ENCODE measurements at regions not wholly inside any gene's neighbourhood (a gene's known extent, or its start where the extent isn't known, plus 50 kb on each side); places are given as distances from the start of the nearest gene placed in this dataset.

GRCh38 chr9:21687351-21687750, 115.1 kb upstream of the MTAP start:
- peak; percentile 17 for FAIRE-seq
- TF ChIP-seq EZH2 (IDR thresholded peaks at IDR 0.05; ENCODE audit: low read length) (no peak), CTCF (optimal IDR thresholded peaks at IDR 0.05 in 1 of 3, IDR thresholded peaks at IDR 0.05 in 1 of 3, conservative IDR thresholded peaks at IDR 0.05 in 1 of 3; ENCODE audit: extremely low read depth in 1 of 3, insufficient read depth in 2 of 3, low read length in 3 of 3) (no peak)
- Histone ChIP-seq H3K4me2 (ENCODE audit: control insufficient read depth, extremely low read depth, insufficient read depth, low read depth, low read length) (no peak overlapping the region), H3K4me3 (ENCODE audit: control insufficient read depth in 2 of 3, extremely low read depth in 1 of 3, insufficient read depth in 2 of 3, low read depth in 1 of 3, low read length in 3 of 3) (no peak overlapping the region), H3K9me3 (ENCODE audit: control insufficient read depth, low read depth, low read length) (no peaks in the 10 kb centered on the region), H3K27ac (ENCODE audit: control insufficient read depth, insufficient read depth, low read length) (peak overlapping the region; percentile 40), H2AFZ (ENCODE audit: control insufficient read depth, low read length) (no peak overlapping the region), H3K27me3 (ENCODE audit: control insufficient read depth, extremely low read depth, insufficient read depth, low read length) (no peaks in the 10 kb centered on the region), H3K9me1 (ENCODE audit: control insufficient read depth, extremely low read depth, insufficient read depth, low read length) (no peaks in the 10 kb centered on the region), H3K9ac (ENCODE audit: control insufficient read depth, extremely low read depth, insufficient read depth, low read length) (no peak overlapping the region), H3K36me3 (ENCODE audit: control insufficient read depth in 2 of 2, extremely low read depth in 1 of 2, insufficient read depth in 2 of 2, low read length in 2 of 2) (no peaks in the 10 kb centered on the region), H3K79me2 (ENCODE audit: control insufficient read depth, insufficient read depth, low read length) (peaks cover 13% of the 10 kb centered on the region), H4K20me1 (ENCODE audit: control insufficient read depth, extremely low read depth, insufficient read depth, low read length) (no peaks in the 10 kb centered on the region), H3K4me1 (ENCODE audit: control insufficient read depth, extremely low read depth, insufficient read depth, low read length) (peaks cover 78% of the 10 kb centered on the region)
- DNase-seq (ENCODE audit: low read depth, low spot score): no peak
- dilution Hi-C loops (cut with MboI; ENCODE audit: extremely low pct_ligation_motif_present, low sequenced_read_pairs): no loop called here

GRCh38 chr9:21688108-21689102, 114.0 kb upstream of the MTAP start:
- H3K9me1 ChIP-seq (ENCODE audit: control insufficient read depth, extremely low read depth, insufficient read depth, low read length): no peaks in the 10 kb centered on the region
- no peak for FAIRE-seq
- H3K9me3 ChIP-seq (ENCODE audit: control insufficient read depth, low read depth, low read length): no peaks in the 10 kb centered on the region
- H3K9ac ChIP-seq (ENCODE audit: control insufficient read depth, extremely low read depth, insufficient read depth, low read length): peak overlapping the region; percentile 42
- peaks cover 68% of the 10 kb centered on the region for H3K4me1 ChIP-seq (ENCODE audit: control insufficient read depth, extremely low read depth, insufficient read depth, low read length)
- no peak for DNase-seq (ENCODE audit: low read depth, low spot score)
- no peaks in the 10 kb centered on the region for H3K27me3 ChIP-seq (ENCODE audit: control insufficient read depth, extremely low read depth, insufficient read depth, low read length)
- no peaks in the 10 kb centered on the region for H3K36me3 ChIP-seq (ENCODE audit: control insufficient read depth in 2 of 2, extremely low read depth in 1 of 2, insufficient read depth in 2 of 2, low read length in 2 of 2)
- no peak for TF ChIP-seq EZH2 (IDR thresholded peaks at IDR 0.05; ENCODE audit: low read length)
- no peak for TF ChIP-seq CTCF (optimal IDR thresholded peaks at IDR 0.05 in 1 of 3, IDR thresholded peaks at IDR 0.05 in 1 of 3, conservative IDR thresholded peaks at IDR 0.05 in 1 of 3; ENCODE audit: extremely low read depth in 1 of 3, insufficient read depth in 2 of 3, low read length in 3 of 3)
- peaks cover 13% of the 10 kb centered on the region for H3K79me2 ChIP-seq (ENCODE audit: control insufficient read depth, insufficient read depth, low read length)
- peak overlapping the region; percentile 84 for H3K27ac ChIP-seq (ENCODE audit: control insufficient read depth, insufficient read depth, low read length)
- dilution Hi-C loops (cut with MboI; ENCODE audit: extremely low pct_ligation_motif_present, low sequenced_read_pairs): no loop called here
- no peak overlapping the region for H2AFZ ChIP-seq (ENCODE audit: control insufficient read depth, low read length)
- no peak overlapping the region for H3K4me3 ChIP-seq (ENCODE audit: control insufficient read depth in 2 of 3, extremely low read depth in 1 of 3, insufficient read depth in 2 of 3, low read depth in 1 of 3, low read length in 3 of 3)
- peak overlapping the region; percentile 72 for H3K4me2 ChIP-seq (ENCODE audit: control insufficient read depth, extremely low read depth, insufficient read depth, low read depth, low read length)
- H4K20me1 ChIP-seq (ENCODE audit: control insufficient read depth, extremely low read depth, insufficient read depth, low read length): no peaks in the 10 kb centered on the region
